ENCODE measurements at regions not wholly inside any gene's neighbourhood (a gene's known extent, or its start where the extent isn't known, plus 50 kb on each side); places are given as distances from the start of the nearest gene placed in this dataset.

GRCh38 chr10:30756896-30757295 is 127.3 kb upstream of the LYZL2 start:
- Histone ChIP-seq H4K5ac (ENCODE audit: insufficient read length, low read depth, low read length) (no peak overlapping the region), H3K23me2 (ENCODE audit: insufficient read length, low read depth, low read length, poor library complexity, severe bottlenecking) (no peaks in the 10 kb centered on the region), H3K4me1 (ENCODE audit: insufficient read depth, low read length) (no peaks in the 10 kb centered on the region), H2BK120ac (ENCODE audit: low read depth, low read length, poor library complexity, severe bottlenecking) (no peak overlapping the region), H2BK20ac (ENCODE audit: low read depth, low read length, poor library complexity, severe bottlenecking) (no peak overlapping the region), H2AFZ (ENCODE audit: low read length) (no peak overlapping the region), H3K9ac (ENCODE audit: extremely low read depth, insufficient read length, low read length) (no peak overlapping the region), H3K79me2 (ENCODE audit: insufficient read depth, low read length) (no peaks in the 10 kb centered on the region), H3K79me1 (ENCODE audit: insufficient read depth, low read depth, low read length, poor library complexity, severe bottlenecking) (no peaks in the 10 kb centered on the region), H4K91ac (ENCODE audit: insufficient read length, low read depth, low read length) (no peak overlapping the region), H2BK12ac (ENCODE audit: insufficient read length, low read depth, low read length) (no peak overlapping the region), H3K4me2 (ENCODE audit: insufficient read depth, insufficient read length, low read length) (no peak overlapping the region), H4K20me1 (ENCODE audit: control insufficient read depth, insufficient read depth, insufficient read length) (no peaks in the 10 kb centered on the region), H3K18ac (ENCODE audit: insufficient read length, low read depth, low read length) (no peak overlapping the region), H3K4ac (ENCODE audit: low read depth, low read length) (no peak overlapping the region), H3K9me3 (ENCODE audit: control insufficient read depth, low read depth, low read length) (no peaks in the 10 kb centered on the region), H2AK5ac (ENCODE audit: insufficient read length, low read length) (no peak overlapping the region), H3T11ph (ENCODE audit: low read length) (no peak overlapping the region), H3K27me3 (ENCODE audit: insufficient read depth, low read length) (no peaks in the 10 kb centered on the region), H2BK15ac (ENCODE audit: low read depth, low read length) (no peak overlapping the region), H3K23ac (ENCODE audit: insufficient read length, low read depth, low read length) (no peak overlapping the region), H3K27ac (ENCODE audit: insufficient read length, low read depth, low read length) (no peak overlapping the region), H4K8ac (replicated peaks; ENCODE audit: insufficient read length, low read depth, low read length) (no peak overlapping the region), H3K14ac (ENCODE audit: insufficient read depth, low read length) (no peak overlapping the region), H3K56ac (ENCODE audit: insufficient read length, low read depth, low read length) (no peak overlapping the region), H2BK5ac (ENCODE audit: insufficient read length, low read length) (no peak overlapping the region)
- WGBS (ENCODE audit: extremely low coverage, insufficient read length, low lambda C conversion rate): no CpG with 5 or more reads among the region's 3 CpGs
- no peak for DNase-seq
- peaks cover 3% of the 10 kb centered on the region for H3K27me3 Mint-ChIP-seq (ENCODE audit: low read depth)
- peaks cover 0 to 2% of the 10 kb centered on the region in 2 experiments; a peak in 2 of 4 replicates for H3K4me1 Mint-ChIP-seq
- H3K36me3 Mint-ChIP-seq (ENCODE audit: insufficient read depth in 1 of 3, low read depth in 3 of 3): peaks cover 0 to 12% (median 2%) of the 10 kb centered on the region in 3 experiments; a peak in 3 of 7 replicates
- H3K4me3 Mint-ChIP-seq: no peak overlapping the region
- no peak overlapping the region for H3K27ac Mint-ChIP-seq
- H3K9me3 Mint-ChIP-seq: peaks cover 8 to 12% of the 10 kb centered on the region in 2 experiments; a peak in 4 of 5 replicates
- no peak for TF ChIP-seq CTCF (conservative IDR thresholded peaks at IDR 0.05)

Data from H9 (cell line).